Gastrocnemius medialis (tissue), 4 donors: ENCODE measurements at regions not wholly inside any gene's neighbourhood (a gene's known extent, or its start where the extent isn't known, plus 50 kb on each side); places are given as distances from the start of the nearest gene placed in this dataset.

Source experiments
- ATAC-seq, 2 donors: fragments of 150-250 bp; one replicate each; pipeline ENCODE4 v1.9.1; 2016
- DNase-seq, 2 donors: peaks; one replicate each; pipeline ENCODE4 v3.0.0-alpha.2; 2019
- H3K27ac ChIP-seq, 4 donors: fragments of 200-600 bp; sonication (generic); 1 replicate in 1 of 4; 2 replicates in 3 of 4; pipeline ENCODE4 v1.5.1; 2016 to 2018; ENCODE audit warnings: mild to moderate bottlenecking in 2 of 4, moderate library complexity in 1 of 4
- H3K27me3 ChIP-seq, 3 donors: fragments of 200-600 bp; sonication (generic) in 2 of 3; 1 replicate in 1 of 3; 2 replicates in 2 of 3; pipeline versions ENCODE4 v1.5.1 to v1.6.0; 2016 to 2019; ENCODE audit warnings: mild to moderate bottlenecking in 1 of 3, moderate library complexity in 1 of 3
- H3K36me3 ChIP-seq, 2 donors: fragments of 200-600 bp; sonication (generic) in 1 of 2; one replicate each; pipeline ENCODE4 v1.5.1; 2017 to 2018
- H3K4me1 ChIP-seq, 2 donors: fragments of 200-600 bp; sonication (generic) in 1 of 2; one replicate each; pipeline ENCODE4 v1.5.1; 2016 to 2017; ENCODE audit warnings: mild to moderate bottlenecking in 2 of 2
- H3K4me3 ChIP-seq, 4 donors: fragments of 200-600 bp; sonication (generic) in 3 of 4; 1 replicate in 1 of 4; 2 replicates in 3 of 4; pipeline ENCODE4 v1.5.1; 2016 to 2019; ENCODE audit warnings: mild to moderate bottlenecking in 2 of 4
- H3K9me3 ChIP-seq, 3 donors: fragments of 200-600 bp; sonication (generic) in 2 of 3; 1 replicate in 1 of 3; 2 replicates in 2 of 3; pipeline ENCODE4 v1.5.1; 2016 to 2019
- POLR2A ChIP-seq, 2 donors: fragments of 450-650 bp; IDR thresholded peaks; one replicate each; pipeline ENCODE4 v1.6.1; 2017; ENCODE audit warnings: antibody characterized with exemption in 2 of 2, mild to moderate bottlenecking in 2 of 2, moderate library complexity in 2 of 2
- in situ Hi-C, 4 donors: fragments of 200-750 bp; cut with MboI; loops; one replicate each; pipeline versions ENCODE4 v1.15.0 to v1.8.0; 2017; ENCODE audit warnings: low sequenced_read_pairs in 4 of 4
- intact Hi-C: fragments of 100-400 bp; cut with DNase I; formaldehyde crosslinking; loops from one replicate; pipeline ENCODE4 v1.15.1; 2023; ENCODE audit warnings: low total_unique reads
- TF ChIP-seq, protein P1 (sequence below), 5 experiments: fragments of 450-650 bp in 3 of 5; fragments of 200-600 bp in 2 of 5; sonication (generic) in 2 of 5; IDR thresholded peaks in 4 of 5; conservative IDR thresholded peaks in 1 of 5; 1 replicate in 4 of 5; 2 replicates in 1 of 5; pipeline ENCODE4 v1.5.1; 2016 to 2019; ENCODE audit warnings: antibody characterized with exemption in 5 of 5, mild to moderate bottlenecking in 3 of 5, moderate library complexity in 3 of 5

DNA sequence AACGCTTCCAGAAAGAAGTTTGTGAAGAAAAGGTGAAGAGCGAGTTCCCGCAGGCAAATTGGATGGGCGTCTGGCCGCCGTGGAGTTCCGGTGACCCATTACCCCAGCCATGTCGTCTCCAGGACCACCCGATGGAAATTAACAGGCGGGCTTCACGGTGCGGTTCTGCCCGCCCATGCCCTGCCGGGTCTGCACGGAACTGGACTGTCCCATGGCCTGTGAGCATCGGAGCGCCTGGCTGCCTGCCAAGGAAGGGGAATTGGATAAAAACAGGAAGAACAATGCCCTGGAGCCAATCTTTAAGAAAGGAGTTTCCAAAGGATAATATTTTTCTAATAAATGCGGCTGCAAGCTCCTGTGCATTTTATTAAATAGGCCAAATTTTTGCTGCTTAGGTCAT, 319.8 kb upstream of the SLC7A11 start:
- intact Hi-C loops (no loop called here), in situ Hi-C loops (no loop called here)
- no peak for ATAC-seq
- Histone ChIP-seq H3K36me3 (no peaks in the 10 kb centered on the region), H3K27ac (no peak overlapping the region), H3K4me1 (no peaks in the 10 kb centered on the region), H3K27me3 (no peaks in the 10 kb centered on the region), H3K9me3 (no peaks in the 10 kb centered on the region), H3K4me3 (no peak overlapping the region)
- DNase-seq: no peak
- TF ChIP-seq, protein P1, sequence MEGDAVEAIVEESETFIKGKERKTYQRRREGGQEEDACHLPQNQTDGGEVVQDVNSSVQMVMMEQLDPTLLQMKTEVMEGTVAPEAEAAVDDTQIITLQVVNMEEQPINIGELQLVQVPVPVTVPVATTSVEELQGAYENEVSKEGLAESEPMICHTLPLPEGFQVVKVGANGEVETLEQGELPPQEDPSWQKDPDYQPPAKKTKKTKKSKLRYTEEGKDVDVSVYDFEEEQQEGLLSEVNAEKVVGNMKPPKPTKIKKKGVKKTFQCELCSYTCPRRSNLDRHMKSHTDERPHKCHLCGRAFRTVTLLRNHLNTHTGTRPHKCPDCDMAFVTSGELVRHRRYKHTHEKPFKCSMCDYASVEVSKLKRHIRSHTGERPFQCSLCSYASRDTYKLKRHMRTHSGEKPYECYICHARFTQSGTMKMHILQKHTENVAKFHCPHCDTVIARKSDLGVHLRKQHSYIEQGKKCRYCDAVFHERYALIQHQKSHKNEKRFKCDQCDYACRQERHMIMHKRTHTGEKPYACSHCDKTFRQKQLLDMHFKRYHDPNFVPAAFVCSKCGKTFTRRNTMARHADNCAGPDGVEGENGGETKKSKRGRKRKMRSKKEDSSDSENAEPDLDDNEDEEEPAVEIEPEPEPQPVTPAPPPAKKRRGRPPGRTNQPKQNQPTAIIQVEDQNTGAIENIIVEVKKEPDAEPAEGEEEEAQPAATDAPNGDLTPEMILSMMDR (IDR thresholded peaks at IDR 0.05 in 4 of 5, conservative IDR thresholded peaks at IDR 0.05 in 1 of 5): no peak
- TF ChIP-seq POLR2A (IDR thresholded peaks at IDR 0.05): no peak

DNA sequence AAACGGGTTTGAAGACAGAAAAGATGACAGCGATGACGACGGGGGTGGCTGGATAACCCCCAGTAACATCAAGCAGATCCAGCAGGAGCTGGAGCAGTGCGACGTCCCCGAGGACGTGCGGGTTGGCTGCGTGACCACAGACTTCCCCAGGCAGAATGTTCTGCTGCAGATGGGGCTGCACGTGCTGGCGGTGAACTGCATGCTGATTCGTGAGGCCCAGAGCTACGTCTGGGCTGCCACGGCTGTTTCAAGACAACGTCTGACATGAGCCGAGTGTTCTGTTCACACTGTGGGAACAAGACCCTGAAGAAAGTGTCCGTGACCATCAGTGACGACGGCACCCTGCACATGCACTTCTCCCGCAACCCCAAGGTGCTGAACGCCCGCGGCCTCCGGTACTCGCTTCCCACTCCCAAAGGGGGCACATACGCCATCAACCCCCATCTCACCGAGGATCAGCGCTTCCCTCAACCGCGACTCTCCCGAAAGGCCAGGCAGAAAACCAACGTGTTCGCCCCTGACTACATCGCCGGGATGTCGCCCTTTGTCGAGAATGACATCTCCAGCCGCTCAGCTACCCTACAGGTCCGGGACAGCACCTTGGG, 319.2 kb upstream of the SLC7A11 start:
- in situ Hi-C loops (no loop called here), intact Hi-C loops (no loop called here)
- no peaks in the 10 kb centered on the region for H3K27me3 ChIP-seq
- H3K27ac ChIP-seq: no peak overlapping the region
- H3K4me3 ChIP-seq: no peak overlapping the region
- H3K9me3 ChIP-seq: no peaks in the 10 kb centered on the region
- H3K36me3 ChIP-seq: no peaks in the 10 kb centered on the region
- ATAC-seq: no peak
- no peak for TF ChIP-seq POLR2A (IDR thresholded peaks at IDR 0.05)
- TF ChIP-seq, protein P1 (IDR thresholded peaks at IDR 0.05 in 4 of 5, conservative IDR thresholded peaks at IDR 0.05 in 1 of 5): no peak
- no peak for DNase-seq
- H3K4me1 ChIP-seq: no peaks in the 10 kb centered on the region

DNA sequence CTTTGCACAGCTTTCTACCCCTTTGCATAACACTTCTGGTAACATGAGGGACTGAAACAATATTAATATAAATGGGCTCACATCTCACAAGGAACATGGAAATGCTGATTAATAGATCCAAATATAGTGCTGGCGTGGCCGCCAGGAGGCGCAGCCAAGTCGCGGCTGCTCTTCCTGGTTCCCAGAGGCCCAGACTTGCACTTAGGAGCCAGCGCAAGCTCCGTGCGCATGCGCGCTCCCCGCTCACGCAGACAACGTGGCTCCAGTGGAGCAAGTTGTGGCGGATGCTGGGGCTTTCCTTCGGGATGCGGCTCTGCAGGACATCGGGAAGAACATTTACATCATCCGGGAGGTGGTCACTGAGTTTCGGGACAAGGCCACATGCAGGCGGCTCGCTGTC, 318.3 kb upstream of the SLC7A11 start:
- H3K27me3 ChIP-seq: no peaks in the 10 kb centered on the region

DNA sequence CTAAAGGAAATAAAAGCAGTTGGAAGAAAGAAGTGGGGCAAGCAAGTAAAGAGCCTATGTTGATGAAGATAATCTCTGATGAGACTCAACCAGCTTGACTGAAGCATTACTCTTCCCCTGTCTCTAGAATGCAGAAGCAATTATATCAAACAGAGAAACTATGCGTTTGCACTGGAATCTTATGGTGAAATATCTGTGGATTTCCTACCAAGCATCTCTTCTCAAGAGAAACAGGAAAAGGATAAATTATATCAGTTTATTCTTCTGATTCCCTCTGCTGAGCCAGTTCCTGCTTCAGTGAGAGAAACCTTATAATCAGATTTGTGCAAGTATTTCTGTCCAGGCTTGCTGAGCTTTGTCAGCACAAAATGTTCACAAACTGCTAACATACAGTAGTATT, 316.7 kb upstream of the SLC7A11 start:
- H3K27ac ChIP-seq: no peak overlapping the region
- ATAC-seq (no peak), DNase-seq (no peak)
- no peak overlapping the region for H3K4me3 ChIP-seq
- H3K4me1 ChIP-seq: no peaks in the 10 kb centered on the region
- H3K27me3 ChIP-seq: no peaks in the 10 kb centered on the region
- TF ChIP-seq, protein P1 (IDR thresholded peaks at IDR 0.05 in 4 of 5, conservative IDR thresholded peaks at IDR 0.05 in 1 of 5): no peak
- no peak for TF ChIP-seq POLR2A (IDR thresholded peaks at IDR 0.05)
- no peaks in the 10 kb centered on the region for H3K9me3 ChIP-seq
- in situ Hi-C loops (no loop called here), intact Hi-C loops (no loop called here)
- H3K36me3 ChIP-seq: no peaks in the 10 kb centered on the region

More for the DNA sequence above, 318.3 kb upstream of the SLC7A11 start:
- Histone ChIP-seq H3K4me3 (no peak overlapping the region), H3K4me1 (no peaks in the 10 kb centered on the region), H3K36me3 (no peaks in the 10 kb centered on the region), H3K27ac (no peak overlapping the region), H3K9me3 (no peaks in the 10 kb centered on the region)
- in situ Hi-C loops: no loop called here
- intact Hi-C loops: no loop called here
- TF ChIP-seq, protein P1 (IDR thresholded peaks at IDR 0.05 in 4 of 5, conservative IDR thresholded peaks at IDR 0.05 in 1 of 5): no peak
- TF ChIP-seq POLR2A (IDR thresholded peaks at IDR 0.05): no peak
- DNase-seq (no peak), ATAC-seq (no peak)

DNA sequence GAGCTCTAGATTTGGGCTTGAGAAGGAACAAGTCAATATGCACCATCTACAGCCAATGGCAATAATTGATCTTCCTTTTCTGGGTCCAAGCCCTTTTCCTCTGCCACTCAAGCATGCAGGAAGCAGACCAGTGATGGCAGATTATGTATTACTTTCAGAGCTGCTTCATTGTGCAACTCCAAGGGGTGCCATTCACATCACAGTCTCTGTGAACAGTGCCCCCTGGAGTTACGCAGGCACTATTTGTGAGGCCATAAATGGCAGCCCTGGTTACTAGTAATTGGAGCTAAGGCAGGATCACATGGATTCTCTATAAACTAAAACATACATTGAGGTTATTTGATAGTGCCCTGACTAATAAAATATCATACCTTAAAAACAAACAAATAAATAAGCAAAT, 313.4 kb upstream of the SLC7A11 start:
- in situ Hi-C loops (no loop called here), intact Hi-C loops (no loop called here)
- H3K4me1 ChIP-seq: no peaks in the 10 kb centered on the region
- DNase-seq: no peak
- H3K4me3 ChIP-seq: no peak overlapping the region
- no peaks in the 10 kb centered on the region for H3K36me3 ChIP-seq
- no peaks in the 10 kb centered on the region for H3K27me3 ChIP-seq
- no peaks in the 10 kb centered on the region for H3K9me3 ChIP-seq
- TF ChIP-seq, protein P1 (IDR thresholded peaks at IDR 0.05 in 4 of 5, conservative IDR thresholded peaks at IDR 0.05 in 1 of 5): no peak
- TF ChIP-seq POLR2A (IDR thresholded peaks at IDR 0.05): no peak
- H3K27ac ChIP-seq: no peak overlapping the region
- no peak for ATAC-seq
